ENCODE measurements at regions not wholly inside any gene's neighbourhood (a gene's known extent, or its start where the extent isn't known, plus 50 kb on each side); places are given as distances from the start of the nearest gene placed in this dataset.

- H3K4me3 ChIP-seq = no peak overlapping the region
- no peak for DNase-seq (ENCODE audit: low spot score in 2 of 2)
- in situ Hi-C loops (cut with MboI; ENCODE audit: low sequenced_read_pairs) = loop anchor here (10.0 kb wide), 1 partner anchor 396 kb away; no protein-coding TSS in a partner anchor
These were observed 292.9 kb downstream of the NSG2 start for GRCh38 chr5:174338185-174339010.

GRCh38 chr5:174339130-174339529 is 293.6 kb downstream of the NSG2 start:
- Histone ChIP-seq H3K4me3 (no peak overlapping the region), H3K36me3 (replicated peaks) (no peaks in the 10 kb centered on the region), H3K27me3 (ENCODE audit: low read depth) (peaks cover 16% of the 10 kb centered on the region; the same call in 1 of the 2 replicates), H3K4me1 (no peaks in the 10 kb centered on the region), H3K9me3 (no peaks in the 10 kb centered on the region)
- in situ Hi-C loops (cut with MboI; ENCODE audit: low sequenced_read_pairs) = loop anchor here (10.0 kb wide), 1 partner anchor 396 kb away; no protein-coding TSS in a partner anchor
- no peak for DNase-seq (ENCODE audit: low spot score in 2 of 2)

More at GRCh38 chr5:174338185-174339010, 292.9 kb downstream of the NSG2 start:
- no peaks in the 10 kb centered on the region for H3K36me3 ChIP-seq (replicated peaks)
- H3K27me3 ChIP-seq (ENCODE audit: low read depth) = peaks cover 16% of the 10 kb centered on the region; the same call in 1 of the 2 replicates
- H3K4me1 ChIP-seq = no peaks in the 10 kb centered on the region
- H3K9me3 ChIP-seq = no peaks in the 10 kb centered on the region

GRCh38 chr5:174340226-174340625 is 294.7 kb downstream of the NSG2 start:
- H3K4me1 ChIP-seq = no peaks in the 10 kb centered on the region
- in situ Hi-C loops (cut with MboI; ENCODE audit: low sequenced_read_pairs) = no loop called here
- DNase-seq (ENCODE audit: low spot score in 2 of 2) = no peak
- H3K27me3 ChIP-seq (ENCODE audit: low read depth) = peaks cover 16% of the 10 kb centered on the region; the same call in 1 of the 2 replicates
- no peak overlapping the region for H3K4me3 ChIP-seq
- no peaks in the 10 kb centered on the region for H3K9me3 ChIP-seq
- no peaks in the 10 kb centered on the region for H3K36me3 ChIP-seq (replicated peaks)

- Histone ChIP-seq H3K4me3 (no peak overlapping the region), H3K27me3 (ENCODE audit: low read depth) (peaks cover 13% of the 10 kb centered on the region; the same call in 1 of the 2 replicates), H3K36me3 (replicated peaks) (no peaks in the 10 kb centered on the region), H3K9me3 (no peaks in the 10 kb centered on the region), H3K4me1 (no peaks in the 10 kb centered on the region)
- in situ Hi-C loops (cut with MboI; ENCODE audit: low sequenced_read_pairs) = no loop called here
- DNase-seq (ENCODE audit: low spot score in 2 of 2) = no peak
These were observed 297.2 kb downstream of the NSG2 start for GRCh38 chr5:174342696-174343095.

DNA sequence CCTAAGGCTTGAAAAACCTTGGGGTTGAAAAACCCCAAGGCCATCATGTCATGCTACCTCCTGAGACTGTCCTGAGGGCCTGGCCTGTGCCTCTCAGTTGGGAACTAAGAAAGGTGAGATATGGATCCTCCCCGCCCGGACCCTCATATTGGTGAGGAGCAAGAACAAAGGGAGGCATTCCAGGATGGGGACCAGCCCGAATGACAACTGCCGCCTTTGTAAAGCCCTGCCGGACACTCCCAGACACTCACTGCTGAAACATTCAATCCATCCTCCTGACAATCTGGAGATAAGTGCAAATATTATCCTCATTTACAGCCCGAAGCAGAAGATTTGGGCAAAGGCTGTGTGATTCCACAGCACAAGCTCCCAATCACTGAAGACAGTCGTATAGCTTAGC is 298.3 kb downstream of the NSG2 start:
- peaks cover 5% of the 10 kb centered on the region; the same call in 1 of the 2 replicates for H3K27me3 ChIP-seq (ENCODE audit: low read depth)
- no peaks in the 10 kb centered on the region for H3K9me3 ChIP-seq
- no peak overlapping the region for H3K4me3 ChIP-seq
- no peaks in the 10 kb centered on the region for H3K36me3 ChIP-seq (replicated peaks)
- H3K4me1 ChIP-seq = no peaks in the 10 kb centered on the region
- in situ Hi-C loops (cut with MboI; ENCODE audit: low sequenced_read_pairs) = no loop called here
- no peak for DNase-seq (ENCODE audit: low spot score in 2 of 2)

DNA sequence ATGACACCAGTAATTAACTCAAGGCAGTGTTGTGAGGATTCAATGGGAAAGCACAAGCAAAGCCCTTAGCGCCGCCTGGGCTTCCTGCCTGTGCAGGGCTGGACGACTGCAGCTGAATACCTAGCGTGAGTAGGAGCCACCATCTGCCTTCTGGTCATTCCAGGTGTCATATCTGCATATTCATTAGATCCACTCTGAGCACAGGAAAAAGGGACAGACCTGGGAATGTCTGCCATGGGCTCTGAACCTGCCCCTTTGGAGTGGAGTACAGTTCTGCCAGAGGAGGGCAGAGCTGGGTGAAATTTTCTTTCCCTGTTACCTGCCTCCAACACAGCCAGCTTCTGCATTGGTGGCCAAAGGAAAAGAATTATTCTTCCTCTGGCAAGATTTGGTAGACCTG is 298.8 kb downstream of the NSG2 start:
- no peak for DNase-seq (ENCODE audit: low spot score in 2 of 2)
- in situ Hi-C loops (cut with MboI; ENCODE audit: low sequenced_read_pairs) = no loop called here
- H3K36me3 ChIP-seq (replicated peaks) = no peaks in the 10 kb centered on the region

GRCh38 chr5:174347183-174347582 is 301.7 kb downstream of the NSG2 start:
- Histone ChIP-seq H3K36me3 (replicated peaks) (no peaks in the 10 kb centered on the region), H3K27me3 (ENCODE audit: low read depth) (no peaks in the 10 kb centered on the region), H3K4me3 (no peak overlapping the region), H3K4me1 (no peaks in the 10 kb centered on the region), H3K9me3 (no peaks in the 10 kb centered on the region)
- DNase-seq (ENCODE audit: low spot score in 2 of 2) = no peak
- in situ Hi-C loops (cut with MboI; ENCODE audit: low sequenced_read_pairs) = no loop called here

More for the DNA sequence above, 298.8 kb downstream of the NSG2 start:
- Histone ChIP-seq H3K9me3 (no peaks in the 10 kb centered on the region), H3K4me3 (no peak overlapping the region), H3K4me1 (no peaks in the 10 kb centered on the region), H3K27me3 (ENCODE audit: low read depth) (peaks cover 5% of the 10 kb centered on the region; the same call in 1 of the 2 replicates)

- H3K4me1 ChIP-seq = no peaks in the 10 kb centered on the region
- no peaks in the 10 kb centered on the region for H3K27me3 ChIP-seq (ENCODE audit: low read depth)
- H3K9me3 ChIP-seq = no peaks in the 10 kb centered on the region
- no peak for DNase-seq (ENCODE audit: low spot score in 2 of 2)
- in situ Hi-C loops (cut with MboI; ENCODE audit: low sequenced_read_pairs) = no loop called here
- H3K4me3 ChIP-seq = no peak overlapping the region
- H3K36me3 ChIP-seq (replicated peaks) = no peaks in the 10 kb centered on the region
These were observed 302.9 kb downstream of the NSG2 start for GRCh38 chr5:174348311-174348981.

GRCh38 chr5:174352681-174353080 is 307.2 kb downstream of the NSG2 start:
- no peak for DNase-seq (ENCODE audit: low spot score in 2 of 2)
- H3K4me3 ChIP-seq = no peak overlapping the region
- H3K36me3 ChIP-seq (replicated peaks) = no peaks in the 10 kb centered on the region
- H3K27me3 ChIP-seq (ENCODE audit: low read depth) = no peaks in the 10 kb centered on the region
- in situ Hi-C loops (cut with MboI; ENCODE audit: low sequenced_read_pairs) = no loop called here
- H3K4me1 ChIP-seq = no peaks in the 10 kb centered on the region
- H3K9me3 ChIP-seq = no peaks in the 10 kb centered on the region

GRCh38 chr5:174354571-174354970 is 309.1 kb downstream of the NSG2 start:
- no peak overlapping the region for H3K4me3 ChIP-seq
- H3K9me3 ChIP-seq = no peaks in the 10 kb centered on the region
- no peaks in the 10 kb centered on the region for H3K4me1 ChIP-seq
- no peaks in the 10 kb centered on the region for H3K36me3 ChIP-seq (replicated peaks)
- DNase-seq (ENCODE audit: low spot score in 2 of 2) = no peak
- in situ Hi-C loops (cut with MboI; ENCODE audit: low sequenced_read_pairs) = no loop called here
- no peaks in the 10 kb centered on the region for H3K27me3 ChIP-seq (ENCODE audit: low read depth)

DNA sequence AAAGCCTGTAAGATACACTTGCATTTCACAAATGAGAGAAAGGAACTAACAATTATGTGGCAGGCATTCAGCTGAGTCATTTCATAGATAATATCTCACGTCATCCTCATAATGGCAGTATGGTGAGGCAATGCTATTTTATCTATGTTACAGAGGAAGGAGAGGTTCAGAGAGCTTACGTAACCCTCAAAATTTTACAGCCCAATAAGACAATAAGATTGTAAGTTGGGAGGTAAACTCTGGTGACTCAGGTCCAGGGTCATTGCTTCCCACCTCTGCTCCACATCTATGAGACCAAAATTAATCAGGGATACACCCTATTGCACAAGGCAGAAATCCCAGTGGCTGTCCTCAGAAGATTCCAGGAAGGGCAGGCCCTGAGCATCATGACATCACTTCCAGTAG is 309.7 kb downstream of the NSG2 start:
- DNase-seq (ENCODE audit: low spot score in 2 of 2) = no peak
- Histone ChIP-seq H3K9me3 (no peaks in the 10 kb centered on the region), H3K36me3 (replicated peaks) (no peaks in the 10 kb centered on the region), H3K4me1 (no peaks in the 10 kb centered on the region), H3K27me3 (ENCODE audit: low read depth) (no peaks in the 10 kb centered on the region), H3K4me3 (no peak overlapping the region)
- in situ Hi-C loops (cut with MboI; ENCODE audit: low sequenced_read_pairs) = no loop called here

DNA sequence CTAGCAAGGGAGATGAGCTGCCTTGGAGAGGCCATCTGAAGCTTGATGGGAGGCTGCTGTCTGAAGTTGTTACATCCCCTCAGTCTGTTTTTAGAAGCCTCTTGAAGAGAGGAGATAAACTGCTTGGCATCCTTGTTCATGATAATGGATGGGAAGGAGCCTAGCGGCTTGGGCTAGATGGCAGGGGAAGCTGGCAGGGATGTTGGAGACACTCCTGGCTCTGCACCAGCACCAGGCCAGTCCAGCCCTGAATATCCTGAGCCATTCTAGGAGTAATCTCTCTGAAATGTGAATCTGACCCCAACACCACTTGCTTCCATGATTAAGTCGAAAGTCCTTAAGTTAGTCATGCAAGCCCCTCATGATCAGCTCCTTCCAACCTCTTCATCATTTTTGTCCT is 310.5 kb downstream of the NSG2 start:
- Histone ChIP-seq H3K4me1 (no peaks in the 10 kb centered on the region), H3K36me3 (replicated peaks) (no peaks in the 10 kb centered on the region), H3K9me3 (no peaks in the 10 kb centered on the region), H3K4me3 (no peak overlapping the region), H3K27me3 (ENCODE audit: low read depth) (no peaks in the 10 kb centered on the region)
- in situ Hi-C loops (cut with MboI; ENCODE audit: low sequenced_read_pairs) = no loop called here
- no peak for DNase-seq (ENCODE audit: low spot score in 2 of 2)

- Histone ChIP-seq H3K4me3 (no peak overlapping the region), H3K4me1 (no peaks in the 10 kb centered on the region)
- in situ Hi-C loops (cut with MboI; ENCODE audit: low sequenced_read_pairs) = no loop called here
These were observed 311.0 kb downstream of the NSG2 start for GRCh38 chr5:174356536-174356935.

DNA sequence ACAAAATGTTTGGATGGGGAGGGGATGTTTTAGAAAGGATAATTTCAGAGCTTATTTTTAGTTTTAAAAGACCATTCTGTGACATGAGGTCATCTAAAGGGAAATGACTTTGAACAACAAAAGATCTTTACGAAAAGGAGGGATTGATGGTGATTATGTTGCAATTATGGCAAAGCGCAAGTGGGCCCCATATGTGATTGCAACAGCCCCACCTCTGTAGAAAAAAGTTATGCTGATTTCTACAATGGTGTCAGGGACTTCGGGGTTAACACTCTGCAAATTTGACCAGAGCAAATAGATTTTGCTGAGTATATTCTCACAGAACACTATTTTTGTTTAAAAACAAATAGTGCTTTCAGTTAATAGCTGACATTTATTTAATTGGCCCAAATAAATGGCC is 312.8 kb downstream of the NSG2 start:
- Histone ChIP-seq H3K36me3 (replicated peaks) (no peaks in the 10 kb centered on the region), H3K4me3 (no peak overlapping the region), H3K4me1 (no peaks in the 10 kb centered on the region), H3K9me3 (0 out of 2 replicates have a peak, but pooled peaks cover 3% of the 10 kb centered on the region), H3K27me3 (ENCODE audit: low read depth) (no peaks in the 10 kb centered on the region)
- in situ Hi-C loops (cut with MboI; ENCODE audit: low sequenced_read_pairs) = no loop called here
- DNase-seq (ENCODE audit: low spot score in 2 of 2) = no peak

More at GRCh38 chr5:174356536-174356935, 311.0 kb downstream of the NSG2 start:
- Histone ChIP-seq H3K9me3 (no peaks in the 10 kb centered on the region), H3K36me3 (replicated peaks) (no peaks in the 10 kb centered on the region), H3K27me3 (ENCODE audit: low read depth) (no peaks in the 10 kb centered on the region)
- no peak for DNase-seq (ENCODE audit: low spot score in 2 of 2)

Measured in HAP-1 (cell line).